Right renal cortex interstitium (tissue), 3 donors: ENCODE measurements at regions not wholly inside any gene's neighbourhood (a gene's known extent, or its start where the extent isn't known, plus 50 kb on each side); places are given as distances from the start of the nearest gene placed in this dataset.
"Not testable (repeated sequence)": the region's sequence is repeated elsewhere in the genome, so short reads cannot be mapped to it uniquely, and the experiment has no call there.

ENCODE experiments used
- DNase-seq, 3 donors: peaks; one replicate each; pipeline ENCODE4 v3.0.0-alpha.2; 2013; ENCODE audit warnings: low read depth in 3 of 3, low spot score in 2 of 3

DNA sequence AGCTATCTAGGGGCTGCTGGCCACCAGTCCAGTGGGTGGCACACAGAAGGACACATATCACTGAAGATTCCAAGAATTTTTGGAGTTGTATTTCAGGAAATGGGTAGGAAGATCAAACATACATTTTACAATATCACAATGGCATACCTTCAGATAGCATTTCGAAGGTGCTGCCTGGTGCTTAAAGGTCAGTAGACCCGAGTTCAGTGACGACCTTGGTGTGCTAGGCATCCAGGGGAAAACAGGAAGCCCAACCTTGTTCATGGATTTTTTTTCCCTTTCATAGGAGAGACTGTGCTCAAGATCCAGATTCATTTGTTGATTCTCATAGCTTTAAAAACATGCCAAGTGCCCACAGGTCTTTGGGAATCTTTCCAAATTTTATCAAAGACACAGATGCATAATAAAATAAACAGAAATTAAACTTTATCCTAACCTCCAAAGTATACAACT, 51.0 kb upstream of the RCBTB2 start:
- no peak for DNase-seq

DNA sequence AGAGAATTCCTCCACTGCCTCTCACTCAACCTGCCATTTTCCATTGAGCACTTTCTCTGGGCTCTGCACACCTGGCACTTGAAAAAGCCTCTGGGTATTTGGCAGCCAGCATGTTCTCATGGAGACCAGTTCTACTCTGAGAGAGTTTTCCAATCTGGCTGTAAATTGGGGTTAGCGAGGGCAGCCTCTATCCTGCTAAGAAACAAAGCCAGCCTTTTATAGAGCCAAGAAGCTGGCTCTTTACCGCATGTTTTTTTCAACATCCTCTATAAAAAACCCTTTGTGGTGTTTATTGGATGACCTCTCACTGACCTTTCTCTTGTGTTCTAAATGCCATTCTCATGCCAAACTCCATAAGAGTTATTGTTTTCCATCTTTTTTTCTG, 52.6 kb upstream of the RCBTB2 start:
- no peak for DNase-seq

DNA sequence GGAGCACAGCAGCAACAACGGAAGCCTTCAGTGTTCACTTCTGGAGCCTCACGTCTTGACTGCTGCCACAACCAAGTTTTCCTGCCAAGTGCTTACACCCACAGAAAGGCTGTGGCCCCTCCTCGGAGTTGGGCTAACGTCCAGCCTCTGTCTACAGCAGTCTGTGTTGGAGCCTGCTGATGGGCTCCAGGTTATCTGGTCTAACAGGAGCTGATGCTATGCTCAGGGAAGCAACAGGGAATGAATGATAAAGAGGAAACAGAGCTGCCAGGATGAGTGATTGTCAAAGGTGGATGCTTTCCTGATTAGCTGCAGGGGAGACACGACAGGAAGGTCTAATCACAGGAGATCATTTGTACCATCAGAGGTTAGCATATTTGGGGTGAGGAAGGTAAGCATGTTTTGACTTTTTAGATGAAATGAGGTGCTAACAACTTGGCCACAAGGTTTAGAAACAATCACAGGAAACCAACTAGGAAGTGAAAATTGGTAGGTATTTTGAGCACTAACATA, 53.8 kb upstream of the RCBTB2 start:
- DNase-seq = no peak

DNA sequence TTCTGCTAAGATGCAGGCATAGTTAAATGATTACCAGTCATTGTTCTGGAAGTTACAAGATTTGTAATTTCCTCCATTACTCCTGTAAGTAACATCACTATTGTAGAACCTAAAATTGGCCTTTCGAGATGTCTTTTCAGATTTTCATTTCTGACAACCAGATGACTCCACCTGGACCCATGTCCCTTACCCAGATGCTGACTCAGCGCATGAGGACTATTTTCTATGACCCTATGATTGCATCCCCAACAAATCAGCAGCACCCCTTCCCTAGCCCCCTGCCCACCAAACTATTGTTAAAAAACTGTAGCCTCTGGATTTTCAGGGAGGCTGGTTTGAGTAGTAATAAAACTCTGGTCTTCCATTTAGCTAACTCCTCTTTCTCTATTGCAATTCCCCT, 55.2 kb upstream of the RCBTB2 start:
- DNase-seq = no peak

DNA sequence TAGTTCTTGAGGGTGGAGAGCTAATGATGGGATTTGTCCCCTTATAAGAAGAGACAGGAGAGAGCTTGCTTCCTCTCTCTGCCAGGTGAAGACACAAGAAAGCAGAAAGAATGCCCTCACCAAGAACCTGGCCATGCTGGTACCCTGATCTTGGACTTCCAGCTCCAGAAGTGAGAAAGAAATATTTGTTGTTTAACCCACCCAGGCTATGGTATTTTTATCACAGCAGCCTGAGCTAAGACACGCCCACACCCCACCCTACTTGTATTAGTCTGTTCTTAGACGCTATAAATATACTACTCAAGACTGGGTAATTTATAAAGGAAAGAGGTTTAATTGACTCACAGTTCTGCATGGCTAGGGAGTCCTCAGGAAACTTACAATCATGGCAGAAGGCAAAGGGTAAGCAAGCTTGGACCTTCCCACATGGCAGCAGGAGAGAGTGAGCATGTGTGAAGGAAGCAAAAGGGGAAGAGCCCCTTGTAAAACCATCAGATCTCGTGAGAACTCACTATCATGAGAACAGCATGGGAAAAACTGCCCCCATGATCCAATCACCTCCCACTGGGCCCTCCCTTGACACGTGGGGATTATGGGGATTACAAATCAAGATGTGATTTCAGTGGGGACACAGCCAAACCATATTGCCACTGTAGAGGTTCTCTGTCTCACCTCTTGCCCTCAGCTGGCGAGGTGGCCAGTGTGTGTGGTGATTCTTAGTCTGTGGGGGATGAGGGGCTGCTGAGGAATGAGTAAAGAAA, 57.4 kb upstream of the RCBTB2 start:
- DNase-seq = no peak

DNA sequence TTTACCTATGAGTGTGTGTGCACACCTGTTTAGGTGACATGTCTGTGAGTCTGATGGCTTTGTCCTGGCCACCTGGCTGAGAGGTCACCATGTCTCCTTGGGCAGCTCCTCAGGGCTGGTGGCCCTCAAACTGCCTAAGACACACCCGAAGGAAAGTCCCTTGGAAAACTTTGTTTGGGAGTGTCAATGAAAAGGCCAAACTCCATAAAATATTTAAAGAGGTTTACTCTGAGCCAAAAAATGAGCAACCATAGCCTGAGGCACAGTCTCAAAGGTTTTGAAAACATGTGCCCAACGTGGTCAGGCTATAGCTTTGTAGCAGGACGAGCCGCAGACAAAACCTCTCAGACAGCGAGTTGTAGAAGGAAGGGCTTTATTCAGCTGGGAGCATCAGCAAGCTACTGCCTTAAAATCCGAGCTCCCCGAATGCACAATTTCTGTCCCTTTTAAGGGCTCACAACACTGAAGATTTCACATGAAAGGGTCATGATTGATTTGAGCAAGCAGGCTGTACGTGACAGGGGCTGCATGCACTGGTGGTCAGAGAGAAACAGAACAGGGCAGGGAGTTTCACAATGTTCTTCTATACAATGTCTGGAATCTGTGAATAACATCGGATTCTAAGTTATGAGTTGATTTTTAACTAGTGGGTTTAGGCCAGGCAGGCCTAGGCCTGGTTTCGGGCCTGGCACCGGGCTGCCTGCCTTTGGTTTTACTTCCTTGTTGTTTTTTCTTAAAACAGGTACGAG, 58.4 kb upstream of the RCBTB2 start:
- DNase-seq = not testable (repeated sequence)

DNA sequence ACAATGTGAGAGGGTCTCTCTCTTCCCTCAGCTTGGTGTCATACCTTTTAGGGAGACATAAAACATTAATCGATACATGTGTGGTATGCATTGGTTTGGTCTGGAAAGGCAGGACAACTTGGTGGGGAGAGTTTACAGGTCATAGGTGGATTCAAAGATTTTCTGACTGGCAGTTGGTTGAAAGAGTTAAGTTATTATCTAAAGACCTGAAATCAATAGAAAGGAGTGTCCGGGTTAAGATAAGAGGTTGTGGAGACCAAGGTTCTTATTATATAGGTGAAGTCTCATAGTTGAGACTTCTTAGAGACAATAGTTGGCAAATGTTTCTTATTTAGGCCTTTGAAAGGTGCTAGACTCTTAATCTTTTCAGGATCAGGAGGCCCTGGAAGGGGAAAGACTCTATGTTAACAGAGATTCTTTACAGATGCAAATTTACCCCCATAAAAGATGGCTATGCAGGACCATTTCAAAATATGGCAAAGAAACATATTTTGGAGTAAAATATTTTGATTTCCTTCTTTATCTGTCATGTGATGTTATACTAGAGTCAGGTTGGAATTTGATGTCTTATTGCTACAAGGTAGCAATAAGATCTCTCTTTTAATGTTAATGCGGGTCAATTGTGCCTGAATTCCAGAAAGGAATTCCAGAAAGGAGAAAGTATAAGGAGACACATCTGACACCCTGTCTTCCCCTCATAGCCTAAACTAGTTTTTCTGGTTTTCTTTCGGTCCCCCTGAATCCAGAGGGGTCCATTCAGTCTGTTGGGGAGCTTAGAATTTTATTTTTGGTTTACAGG, 59.2 kb upstream of the RCBTB2 start:
- DNase-seq = no peak

DNA sequence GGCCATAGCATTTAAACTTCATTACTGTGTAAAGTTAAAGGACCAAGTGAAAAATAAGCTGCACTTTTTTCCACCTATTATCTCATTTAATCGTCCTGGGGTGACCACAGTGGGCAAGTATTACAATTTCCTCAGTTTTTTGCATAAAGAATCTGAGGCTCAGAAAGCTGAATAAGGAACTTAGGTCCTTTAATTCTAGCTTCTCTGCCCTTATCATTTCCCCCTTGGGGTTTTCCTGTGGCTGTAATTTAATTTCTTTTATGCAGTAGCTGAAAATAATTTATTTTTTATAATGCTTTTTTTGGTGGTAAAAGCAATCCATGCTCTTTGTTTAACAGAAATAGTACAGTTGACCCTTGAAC, 59.8 kb upstream of the RCBTB2 start:
- DNase-seq = no peak

DNA sequence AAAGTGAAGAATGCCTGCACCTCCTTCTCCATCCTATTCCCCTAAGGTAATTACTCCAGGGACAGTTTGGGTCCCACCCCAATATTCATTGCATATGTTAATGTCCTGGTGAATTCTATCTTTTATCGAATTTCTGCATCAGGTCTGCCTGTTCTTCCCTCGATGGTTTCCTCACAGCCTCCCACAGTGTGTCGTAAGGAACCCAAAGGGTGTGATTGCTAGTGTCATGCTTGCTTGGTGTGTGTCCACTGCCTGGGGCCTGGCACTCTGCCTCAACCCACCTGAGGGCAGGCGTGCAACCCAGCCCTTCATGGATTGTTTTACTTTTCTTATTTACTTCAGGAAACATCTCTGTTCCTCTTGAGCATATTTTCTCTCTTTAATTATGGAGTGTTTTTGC, 60.2 kb upstream of the CYSLTR2 start:
- no peak for DNase-seq

DNA sequence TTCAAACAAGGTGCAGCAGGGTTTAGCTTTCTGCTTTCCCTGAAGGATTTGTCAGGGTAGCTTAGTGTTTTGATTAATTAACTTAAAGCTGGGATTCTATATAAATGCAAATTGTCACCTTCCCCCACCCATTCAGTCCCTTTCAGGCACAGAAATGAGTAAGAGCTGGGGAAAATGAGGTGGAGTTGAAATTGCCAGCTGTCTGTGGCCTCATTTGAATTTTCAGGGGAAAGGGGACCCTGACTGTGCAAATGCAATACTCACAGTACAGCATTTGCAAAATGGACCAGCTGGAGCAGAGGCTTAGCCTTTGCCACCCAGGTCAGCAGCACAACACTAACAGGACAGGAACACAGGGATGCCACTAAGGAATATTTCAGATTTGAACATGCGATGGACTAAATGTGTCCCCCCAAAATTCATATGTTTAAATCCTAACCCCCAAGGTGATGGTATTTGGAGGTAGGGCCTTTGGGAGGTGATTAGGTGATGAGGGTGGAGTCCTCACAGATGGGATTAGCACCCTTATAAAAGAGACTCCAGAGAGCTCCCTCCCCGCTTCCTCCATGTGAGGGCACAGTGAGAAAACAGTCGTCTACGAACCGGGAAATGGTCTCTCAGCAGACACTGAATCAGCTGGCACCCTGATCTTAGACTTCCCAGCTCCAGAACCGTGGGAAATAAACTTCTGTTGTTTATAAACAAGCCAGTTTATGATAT, 59.5 kb upstream of the CYSLTR2 start:
- no peak for DNase-seq

DNA sequence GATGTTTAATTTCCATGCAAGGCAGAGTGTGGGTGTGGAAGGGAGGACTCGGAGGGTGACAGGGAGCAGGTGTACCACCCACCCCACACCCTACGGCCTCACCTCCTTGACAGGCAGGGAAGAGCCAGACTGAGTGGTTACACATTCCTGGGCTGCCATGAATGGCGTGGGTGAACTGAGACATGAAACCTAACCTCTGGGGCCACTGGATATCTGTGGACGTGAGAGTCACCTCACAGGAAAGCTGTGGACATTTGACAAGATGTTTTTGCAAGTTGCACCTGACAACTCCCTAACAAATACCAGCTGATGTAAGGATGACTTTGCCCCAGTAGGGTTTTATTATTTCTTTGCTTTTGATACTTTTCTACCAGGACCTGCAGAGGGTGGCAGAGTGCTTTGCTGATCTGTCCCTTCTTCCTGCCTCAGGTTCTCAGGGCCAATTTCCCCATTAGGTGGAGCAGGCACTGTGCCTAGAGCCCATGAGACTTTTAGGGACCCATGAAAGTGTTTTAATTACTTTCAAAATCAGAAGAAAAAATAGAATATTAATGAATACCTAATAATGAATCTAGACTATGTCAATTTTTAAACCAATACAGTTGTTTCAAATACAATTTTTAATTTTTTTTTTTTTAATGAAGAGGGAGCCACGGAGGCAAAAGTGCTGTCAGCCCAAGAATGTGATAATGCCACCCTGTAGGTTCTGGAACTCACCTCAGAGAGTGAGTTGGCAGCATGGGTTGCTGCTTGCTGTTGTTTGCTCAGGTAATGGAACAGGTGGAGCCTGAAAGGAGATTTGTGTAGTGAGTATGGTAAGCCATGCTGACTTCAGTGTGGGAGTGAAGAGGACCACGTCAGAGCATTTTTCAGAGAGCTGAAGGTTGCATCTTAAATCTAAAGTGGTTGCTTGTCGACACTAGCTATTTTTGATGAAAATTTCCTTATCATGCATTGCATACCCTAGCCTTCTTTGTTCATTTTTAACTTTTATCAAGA, 58.0 kb upstream of the CYSLTR2 start:
- DNase-seq = peak in 1 of 3 donors; percentile 43

DNA sequence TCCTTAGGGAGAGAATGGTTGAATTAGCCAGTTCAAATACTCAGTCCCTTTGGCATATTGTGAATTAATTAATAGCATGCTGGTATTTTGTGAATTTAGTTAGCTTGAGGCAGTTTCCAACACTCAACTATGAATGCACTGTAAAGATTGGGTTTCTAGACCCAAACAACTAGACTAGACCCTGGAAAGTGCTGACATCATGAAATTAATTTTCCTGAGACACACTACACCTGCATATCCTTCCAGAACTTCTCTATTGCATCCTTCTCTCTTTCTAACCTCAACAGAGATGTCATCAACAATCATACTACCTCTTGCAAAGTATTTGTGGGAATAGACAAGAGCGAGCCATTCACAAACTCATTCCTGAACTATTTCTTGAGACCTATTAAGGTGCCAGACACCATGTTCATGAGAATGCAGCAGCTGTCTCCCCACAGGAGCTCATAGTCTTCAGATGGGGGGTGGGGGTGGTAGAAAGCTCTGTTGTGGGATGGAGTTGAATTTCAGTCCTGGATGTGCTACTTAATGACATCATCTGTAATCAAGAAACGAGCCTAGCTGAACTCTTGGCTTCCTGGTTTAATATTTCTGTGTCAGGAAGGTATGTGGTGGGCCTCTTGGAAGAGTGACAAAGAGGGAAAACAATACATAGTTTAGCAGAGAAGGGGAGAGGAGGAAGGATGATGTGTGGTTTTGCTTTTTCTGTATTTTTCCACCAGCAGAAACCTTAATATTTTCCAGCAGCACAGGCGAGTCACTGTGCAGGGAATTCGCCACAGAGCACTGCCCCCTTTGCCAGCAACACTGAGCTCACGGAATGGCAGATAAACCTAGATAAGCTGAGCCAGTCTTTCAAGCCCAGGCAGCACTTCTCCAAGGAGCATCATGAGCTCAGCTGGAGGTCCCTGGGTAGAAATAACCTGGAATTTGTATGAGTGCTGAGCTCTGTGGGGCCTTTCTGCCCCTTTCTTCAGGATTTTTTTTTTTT, 53.1 kb upstream of the CYSLTR2 start:
- DNase-seq = peak in 1 of 3 donors; percentile 30

DNA sequence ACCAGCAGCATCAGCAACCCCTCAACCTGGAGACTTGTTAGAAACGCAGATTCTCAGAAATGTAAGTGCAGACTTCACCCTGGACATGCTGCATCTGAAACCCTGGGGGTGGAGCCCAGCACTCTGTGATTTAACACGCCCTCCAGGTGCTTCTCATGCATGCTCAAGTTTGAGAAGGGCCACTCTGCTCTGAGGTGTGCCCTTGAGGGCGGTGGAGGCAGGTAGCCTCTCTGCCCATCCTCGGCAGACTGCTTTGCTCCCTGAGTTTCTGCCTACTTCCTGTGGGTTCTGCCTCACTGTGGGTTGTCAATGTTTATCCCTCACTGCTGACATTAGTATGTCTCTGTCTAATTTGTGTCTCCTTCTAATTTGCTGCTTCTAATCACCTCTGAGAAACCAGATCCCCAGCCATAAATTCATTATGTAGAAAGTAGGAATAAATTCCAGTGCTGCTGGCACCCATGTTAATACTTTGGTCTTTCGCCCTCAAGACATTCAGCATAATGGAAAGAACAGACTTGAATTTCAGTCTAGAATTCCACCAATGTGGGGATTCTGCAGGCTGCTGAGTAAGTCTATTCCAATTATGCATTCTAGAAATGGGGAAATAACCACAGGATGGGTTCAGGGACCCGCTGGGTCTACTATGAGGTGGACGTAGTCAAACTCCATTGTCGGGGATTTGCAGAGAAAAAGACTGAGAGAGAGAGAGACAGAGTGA, 51.3 kb upstream of the CYSLTR2 start:
- no peak for DNase-seq

DNA sequence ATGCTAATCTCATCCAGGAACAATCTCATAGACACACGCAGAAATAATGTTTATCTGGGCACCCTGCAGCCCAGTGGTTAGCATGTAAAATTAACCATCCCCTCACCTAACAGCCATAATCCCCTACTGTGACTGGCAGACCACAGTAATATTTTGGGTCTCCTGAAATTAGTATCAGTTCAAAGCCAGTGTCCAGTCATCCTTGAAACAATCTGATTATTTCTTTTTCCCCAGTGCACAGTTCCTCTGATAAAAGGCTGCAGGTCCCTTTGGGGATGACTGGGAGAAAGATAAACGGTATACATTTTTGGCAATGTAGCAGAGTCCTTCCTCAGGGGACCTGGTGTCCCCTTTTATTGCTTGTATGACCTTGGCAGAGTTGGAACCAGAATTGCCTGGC, 50.4 kb upstream of the CYSLTR2 start:
- no peak for DNase-seq
